HG02840 (cell line): ENCODE measurements at regions not wholly inside any gene's neighbourhood (a gene's known extent, or its start where the extent isn't known, plus 50 kb on each side); places are given as distances from the start of the nearest gene placed in this dataset.
"Not testable (repeated sequence)": the region's sequence is repeated elsewhere in the genome, so short reads cannot be mapped to it uniquely, and the experiment has no call there.

ENCODE experiments used
- ATAC-seq: cut with Tn5 transposase; IDR thresholded peaks from one replicate; pipeline ENCODE4 v1.9.1; 2021; ENCODE audit warnings: mild to moderate bottlenecking, moderate library complexity, moderate number of reproducible peaks; ENCODE audit not compliant: unreplicated experiment, low FRiP score

GRCh38 chr1:178606839-178607238 is 93.9 kb downstream of the TEX35 start:
- no peak for ATAC-seq

GRCh38 chr1:178607718-178608408 is 95.0 kb downstream of the TEX35 start:
- peak; percentile 41 for ATAC-seq

DNA sequence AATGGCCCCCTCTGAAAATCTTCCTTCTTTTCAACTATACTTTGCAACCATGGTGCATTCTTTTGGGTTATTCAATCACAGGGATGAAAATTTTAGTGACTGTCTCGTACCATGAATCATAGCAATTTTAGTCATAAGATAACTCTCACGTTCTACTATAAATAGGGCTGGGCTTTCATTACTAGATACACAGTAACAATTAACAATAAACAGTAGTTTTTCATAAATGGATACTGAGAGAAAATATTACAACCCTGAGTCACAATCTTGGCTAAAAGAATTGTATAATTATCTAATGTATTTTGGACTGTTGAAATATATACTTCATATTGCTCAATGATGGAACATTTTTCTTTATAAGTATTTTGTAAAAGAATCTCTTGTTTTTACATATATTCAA is 96.1 kb downstream of the TEX35 start:
- ATAC-seq: no peak

DNA sequence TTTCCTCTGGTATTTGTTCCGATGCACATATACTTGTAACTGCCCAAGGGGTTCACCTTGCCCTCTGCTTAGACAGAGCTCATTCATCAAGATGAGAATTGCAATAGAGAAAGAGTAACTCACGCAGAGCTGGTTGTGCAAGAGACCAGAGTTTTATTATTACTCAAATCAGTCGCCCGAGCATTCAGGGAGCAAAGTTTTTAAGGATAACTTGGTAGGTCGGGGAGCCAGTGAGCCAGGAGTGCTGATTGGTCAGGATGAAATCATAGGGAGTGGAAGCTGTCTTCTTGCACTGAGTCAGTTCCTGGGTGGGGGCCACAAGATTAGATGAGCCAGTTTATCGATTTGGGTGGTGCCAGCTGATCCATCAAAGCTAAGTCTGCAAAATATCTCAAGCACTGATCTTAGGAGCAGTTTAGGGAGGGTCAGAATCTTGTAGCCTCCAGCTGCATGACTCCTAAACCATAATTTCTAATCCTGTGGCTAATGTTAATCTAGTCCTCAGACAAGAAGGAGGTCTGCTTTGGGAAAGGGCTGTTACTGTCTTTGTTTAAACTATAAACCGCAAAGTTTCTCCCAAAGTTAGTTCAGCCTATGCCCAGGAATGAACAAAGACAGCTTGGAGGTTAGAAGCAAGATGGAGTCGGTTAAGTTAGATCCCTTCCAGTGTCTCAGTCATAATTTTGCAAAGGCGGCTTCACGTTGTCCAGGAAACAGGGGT is 97.9 kb downstream of the TEX35 start:
- not testable (repeated sequence) for ATAC-seq

GRCh38 chr1:178612261-178612660 is 99.4 kb downstream of the TEX35 start:
- ATAC-seq: no peak

DNA sequence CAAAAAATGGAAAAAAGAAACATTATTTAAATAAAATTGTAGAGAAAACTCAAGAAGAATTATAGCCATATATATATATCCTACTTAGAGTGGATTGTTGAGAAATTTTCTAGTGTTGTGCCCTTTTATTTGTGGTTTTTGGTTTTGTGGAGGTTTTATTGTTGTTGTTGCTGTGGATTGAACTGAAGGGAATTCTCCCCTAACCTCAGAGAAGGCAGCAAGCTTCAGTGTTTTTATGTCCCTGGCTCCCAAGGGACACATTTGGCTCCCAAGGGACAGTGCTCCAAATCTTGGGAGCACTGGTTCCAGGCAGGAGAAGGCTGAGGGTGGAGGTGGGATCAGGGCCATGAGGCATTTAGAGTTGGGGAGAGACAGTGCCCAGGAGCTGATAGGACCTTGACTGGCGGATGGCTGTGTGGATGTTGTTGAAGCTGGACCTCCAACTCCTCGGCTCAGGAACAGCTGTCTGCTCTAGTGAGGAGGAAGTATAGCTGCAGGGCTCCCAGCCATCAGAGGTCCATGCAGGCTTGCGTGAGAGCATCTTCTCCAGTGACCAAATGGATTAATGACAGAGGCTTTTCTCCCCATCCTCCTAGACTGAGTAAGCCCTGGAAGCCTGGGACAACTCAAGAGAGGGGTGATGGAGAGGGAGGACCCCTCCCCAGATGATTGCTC is 100.5 kb downstream of the TEX35 start:
- no peak for ATAC-seq

- ATAC-seq: no peak
Observed at GRCh38 chr1:178614286-178614685, 101.4 kb downstream of the TEX35 start.

- ATAC-seq: no peak
Observed at GRCh38 chr1:178619042-178619927, 105.8 kb upstream of the RALGPS2 start.

DNA sequence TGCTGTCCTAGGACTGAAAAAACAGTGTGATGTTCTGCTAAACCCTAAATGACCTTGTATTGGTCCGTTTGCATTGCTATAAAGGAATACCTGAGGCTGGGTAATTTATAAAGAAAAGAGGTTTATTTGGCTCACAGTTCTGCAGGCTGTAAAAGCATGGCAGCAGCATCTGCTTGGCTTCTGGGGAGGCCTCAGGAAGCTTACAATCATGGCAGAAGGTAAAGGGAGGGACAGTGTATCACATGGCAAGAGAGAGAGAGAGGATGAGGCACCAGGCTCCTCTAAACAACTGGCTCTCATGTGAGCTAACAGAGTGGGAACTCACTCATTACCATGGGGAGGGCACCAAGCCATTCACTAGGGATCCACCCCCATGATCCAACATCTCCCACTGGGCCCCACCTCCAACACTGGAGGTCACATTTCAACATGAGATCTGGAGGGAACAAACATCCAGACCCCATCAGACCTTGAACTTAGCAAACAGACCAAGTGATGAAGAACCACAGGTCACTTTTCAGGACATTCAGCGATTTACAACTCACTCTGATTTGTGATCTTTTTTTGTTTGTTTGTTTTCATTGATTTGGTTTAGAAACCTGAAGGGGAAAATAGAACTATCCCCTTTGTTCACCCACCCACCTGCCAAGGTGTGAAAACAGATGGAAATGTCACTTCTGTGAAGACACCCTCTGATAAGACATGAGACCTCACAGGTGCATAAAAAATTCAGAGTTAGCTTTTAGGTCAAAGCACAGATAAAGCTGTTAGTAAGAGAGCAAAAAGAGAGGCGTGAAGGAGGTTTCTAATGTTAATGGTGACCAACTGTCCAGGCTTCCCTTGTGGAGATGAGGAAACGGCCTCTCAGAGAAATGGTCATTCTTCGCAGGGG is 104.2 kb upstream of the RALGPS2 start:
- no peak for ATAC-seq

DNA sequence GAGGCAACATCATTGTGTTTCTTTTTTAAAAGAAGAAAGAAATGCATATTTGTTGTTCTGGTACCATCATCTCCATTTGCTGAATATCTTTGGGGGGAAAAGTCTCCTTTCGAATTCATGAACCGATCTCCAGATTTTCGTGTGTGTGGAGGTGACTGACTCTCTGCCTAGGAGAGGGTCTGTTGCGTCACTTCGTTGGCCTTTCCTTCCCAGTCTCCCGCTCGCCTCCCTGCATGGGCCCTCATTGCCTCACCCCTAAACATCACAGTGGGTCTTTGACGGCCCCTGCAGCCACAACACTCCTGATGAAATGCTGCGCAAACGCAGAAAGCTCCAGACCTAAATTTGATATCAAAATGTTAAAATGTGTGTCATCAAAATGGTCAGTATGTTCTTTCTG is 103.2 kb upstream of the RALGPS2 start:
- no peak for ATAC-seq

GRCh38 chr1:178625695-178626094 is 99.3 kb upstream of the RALGPS2 start:
- ATAC-seq: no peak

GRCh38 chr1:178627037-178627436 is 98.0 kb upstream of the RALGPS2 start:
- ATAC-seq: no peak

- no peak for ATAC-seq
Observed at GRCh38 chr1:178628637-178629251, 96.3 kb upstream of the RALGPS2 start.

- no peak for ATAC-seq
Observed at GRCh38 chr1:178629252-178630154, 95.5 kb upstream of the RALGPS2 start.

GRCh38 chr1:178630417-178630816 is 94.6 kb upstream of the RALGPS2 start:
- ATAC-seq: no peak

GRCh38 chr1:178632653-178633052 is 92.4 kb upstream of the RALGPS2 start:
- ATAC-seq: no peak

- no peak for ATAC-seq
Observed at GRCh38 chr1:178633056-178633455, 92.0 kb upstream of the RALGPS2 start.

DNA sequence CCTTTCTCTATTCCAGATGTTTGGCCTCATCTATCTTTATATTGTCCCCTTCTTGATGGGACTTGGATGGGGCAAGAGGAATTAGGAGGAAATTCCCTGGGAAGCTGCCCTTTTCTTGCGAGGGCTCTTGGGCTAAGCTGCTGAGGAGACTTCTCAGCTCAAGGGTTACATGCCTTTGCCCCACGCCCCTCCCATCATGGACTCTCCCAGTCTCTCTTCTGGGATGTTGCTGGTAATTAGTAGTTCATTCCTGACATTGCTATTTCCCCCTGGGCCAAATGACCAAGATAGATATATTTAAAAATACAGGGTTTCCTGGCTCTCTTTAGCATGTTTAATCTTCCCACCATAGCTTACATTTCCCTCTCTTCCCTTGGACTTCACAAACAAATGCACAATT is 90.6 kb upstream of the RALGPS2 start:
- ATAC-seq: no peak
